IMR-90 (cell line): ENCODE measurements at regions not wholly inside any gene's neighbourhood (a gene's known extent, or its start where the extent isn't known, plus 50 kb on each side); places are given as distances from the start of the nearest gene placed in this dataset.

ENCODE experiments used
- ATAC-seq: fragments of 200-7000 bp; cut with Tn5 transposase; 2 replicates; pipeline ENCODE4 v1.9.1; 2020; ENCODE audit warnings: low read depth, mild to moderate bottlenecking, moderate library complexity
- BruUV-seq: library from RNA; stranded (reverse); fragments of 400-500 nt; replicated peaks from 2 replicates; lab custom pipeline; 2021; lab: Mats Ljungman, UMichigan
- CTCF ChIA-PET: fragments of 300-600 bp; formaldehyde crosslinking; extraction: SDS; loops from one replicate; lab custom pipeline; 2021; ENCODE audit warnings: antibody characterized with exemption; lab: Yijun Ruan, JAX
- POLR2A ChIA-PET: fragments of 300-600 bp; sonication (Branson Sonifier 250); formaldehyde crosslinking; loops from one replicate; lab custom pipeline; 2022; ENCODE audit warnings: antibody characterized with exemption; ENCODE audit not compliant: unreplicated experiment; lab: Charles Lee
- DNase-seq: peaks from one replicate; pipeline ENCODE4 v3.0.0; 2013
- H2AFZ ChIP-seq: replicated peaks from 2 replicates; pipeline ENCODE3; 2013; ENCODE audit warnings: low read length, mild to moderate bottlenecking; ENCODE audit not compliant: poor library complexity
- H2AK5ac ChIP-seq: 2 replicates; pipeline ENCODE4 v1.6.1; 2013; ENCODE audit warnings: low read depth, low read length, inconsistent platforms
- H2AK9ac ChIP-seq: replicated peaks from 2 replicates; pipeline ENCODE3; 2013; ENCODE audit warnings: mild to moderate bottlenecking, low read depth, low read length, moderate library complexity; ENCODE audit not compliant: poor library complexity
- H2BK120ac ChIP-seq: 2 replicates; pipeline ENCODE4 v1.6.1; 2013; ENCODE audit warnings: low read depth, low read length, inconsistent platforms
- H2BK15ac ChIP-seq: 3 replicates; pipeline ENCODE4 v1.6.1; 2013; ENCODE audit warnings: low read depth, low read length, inconsistent platforms
- H2BK20ac ChIP-seq: 2 replicates; pipeline ENCODE4 v1.6.1; 2013; ENCODE audit warnings: low read depth, mild to moderate bottlenecking, inconsistent platforms, low read length, moderate library complexity
- H2BK5ac ChIP-seq: 2 replicates; pipeline ENCODE4 v1.6.1; 2013; ENCODE audit warnings: mild to moderate bottlenecking, low read depth, low read length, inconsistent platforms; ENCODE audit not compliant: poor library complexity, severe bottlenecking
- H3K14ac ChIP-seq: replicated peaks from 2 replicates; pipeline ENCODE4 v1.6.1; 2013; ENCODE audit warnings: low read depth, low read length, inconsistent platforms
- H3K18ac ChIP-seq: 2 replicates; pipeline ENCODE4 v1.6.1; 2013; ENCODE audit warnings: low read depth, low read length, control low read depth
- H3K23ac ChIP-seq: 2 replicates; pipeline ENCODE4 v1.6.1; 2013; ENCODE audit warnings: low read depth, low read length, inconsistent platforms
- H3K27ac ChIP-seq: 2 replicates; pipeline ENCODE4 v1.5.1; 2013; ENCODE audit warnings: mild to moderate bottlenecking, control low read depth, low read length; ENCODE audit not compliant: insufficient read depth
- H3K27me3 ChIP-seq: 2 replicates; pipeline ENCODE4 v1.6.1; 2013; ENCODE audit warnings: low read length; ENCODE audit not compliant: control insufficient read depth, insufficient read depth
- H3K36me3 ChIP-seq: 2 replicates; pipeline ENCODE4 v1.6.1; 2013; ENCODE audit warnings: low read length, mixed read lengths; ENCODE audit not compliant: control insufficient read depth, insufficient read depth
- H3K4ac ChIP-seq: 2 replicates; pipeline ENCODE4 v1.6.1; 2013; ENCODE audit warnings: low read depth, low read length, inconsistent platforms
- H3K4me1 ChIP-seq: 2 replicates; pipeline ENCODE4 v1.6.1; 2013; ENCODE audit warnings: low read length, mixed read lengths; ENCODE audit not compliant: control insufficient read depth, insufficient read depth
- H3K4me2 ChIP-seq: 2 replicates; pipeline ENCODE4 v1.6.1; 2013; ENCODE audit warnings: low read depth, mild to moderate bottlenecking, control low read depth, low read length, moderate library complexity
- H3K4me3 ChIP-seq: 2 replicates; pipeline ENCODE4 v1.5.1; 2013; ENCODE audit warnings: low read depth, mild to moderate bottlenecking, control low read depth, low read length, moderate library complexity; ENCODE audit not compliant: insufficient read depth
- H3K56ac ChIP-seq: 2 replicates; pipeline ENCODE4 v1.6.1; 2013; ENCODE audit warnings: low read length, inconsistent platforms; ENCODE audit not compliant: insufficient read depth; ENCODE audit errors: extremely low read depth
- H3K79me1 ChIP-seq, 2 experiments: 2 replicates each; pipeline ENCODE4 v1.6.1; 2013; ENCODE audit warnings: low read length in 2 of 2, inconsistent platforms in 1 of 2, low read depth in 1 of 2
- H3K9ac ChIP-seq: 2 replicates; pipeline ENCODE4 v1.6.1; 2013; ENCODE audit warnings: low read depth, low read length, control low read depth
- H3K9me1 ChIP-seq: 2 replicates; pipeline ENCODE4 v1.6.1; 2013; ENCODE audit warnings: low read length, inconsistent platforms; ENCODE audit not compliant: insufficient read depth
- H3K9me3 ChIP-seq: 2 replicates; pipeline ENCODE4 v1.6.1; 2013; ENCODE audit warnings: low read length; ENCODE audit not compliant: control insufficient read depth, insufficient read depth
- H4K20me1 ChIP-seq: 2 replicates; pipeline ENCODE4 v1.6.1; 2013; ENCODE audit warnings: low read length, inconsistent platforms; ENCODE audit not compliant: insufficient read depth
- H4K5ac ChIP-seq: 2 replicates; pipeline ENCODE4 v1.6.1; 2013; ENCODE audit warnings: mild to moderate bottlenecking, low read depth, low read length, control low read depth
- H4K8ac ChIP-seq, 2 experiments: 2 replicates each; pipeline ENCODE4 v1.6.1; 2013; ENCODE audit warnings: low read depth in 2 of 2, low read length in 2 of 2, control low read depth in 1 of 2, inconsistent platforms in 1 of 2
- H4K91ac ChIP-seq: 2 replicates; pipeline ENCODE4 v1.6.1; 2013; ENCODE audit warnings: low read depth, low read length, inconsistent platforms; ENCODE audit not compliant: insufficient read depth
- BHLHE40 ChIP-seq: fragments of 150-350 bp; IDR thresholded peaks from 2 replicates; pipeline ENCODE4 v1.6.1; 2016; ENCODE audit warnings: mild to moderate bottlenecking, low read depth, low read length
- CEBPB ChIP-seq: IDR thresholded peaks from 2 replicates; pipeline ENCODE4 v1.6.1; 2012; ENCODE audit warnings: low read depth, low read length, improper control_type of control experiment
- CHD1 ChIP-seq: IDR thresholded peaks from 2 replicates; pipeline ENCODE4 v1.6.1; 2012; ENCODE audit warnings: low read depth, low read length, improper control_type of control experiment
- FOS ChIP-seq: fragments of 150-350 bp; IDR thresholded peaks from 2 replicates; pipeline ENCODE4 v1.6.1; 2016; ENCODE audit warnings: low read depth, low read length
- MAFK ChIP-seq: IDR thresholded peaks from 2 replicates; pipeline ENCODE4 v1.6.1; 2012; ENCODE audit warnings: low read depth, low read length, improper control_type of control experiment
- MAZ ChIP-seq: IDR thresholded peaks from 2 replicates; pipeline ENCODE4 v1.6.1; 2012; ENCODE audit warnings: low read depth, mild to moderate bottlenecking, low read length, improper control_type of control experiment, moderate library complexity, borderline replicate concordance
- MXI1 ChIP-seq: IDR thresholded peaks from 2 replicates; pipeline ENCODE4 v1.6.1; 2012; ENCODE audit warnings: low read depth, mild to moderate bottlenecking, low read length, moderate library complexity, borderline replicate concordance
- NFE2L2 ChIP-seq: fragments of 150-350 bp; IDR thresholded peaks from 2 replicates; pipeline ENCODE4 v1.6.1; 2016; ENCODE audit warnings: low read depth, mild to moderate bottlenecking, low read length
- POLR2A ChIP-seq: IDR thresholded peaks from 2 replicates; pipeline ENCODE4 v1.6.1; 2012; ENCODE audit warnings: mild to moderate bottlenecking, low read depth, low read length
- RAD21 ChIP-seq: IDR thresholded peaks from 2 replicates; pipeline ENCODE4 v1.6.1; 2012; ENCODE audit warnings: low read length, improper control_type of control experiment
- RCOR1 ChIP-seq: IDR thresholded peaks from 2 replicates; pipeline ENCODE4 v1.6.1; 2012; ENCODE audit warnings: mild to moderate bottlenecking, low read length, improper control_type of control experiment; ENCODE audit not compliant: insufficient replicate concordance
- RFX5 ChIP-seq: IDR thresholded peaks from 2 replicates; pipeline ENCODE4 v1.8.0; 2012; ENCODE audit warnings: low read depth, mild to moderate bottlenecking, low read length, moderate library complexity
- SMC3 ChIP-seq: fragments of 150-350 bp; IDR thresholded peaks from 2 replicates; pipeline ENCODE4 v1.6.1; 2016; ENCODE audit warnings: low read depth, mild to moderate bottlenecking, antibody characterized with exemption, low read length, moderate library complexity
- WGBS, 2 experiments: methylation state at CpG; one replicate each; pipeline versions ENCODE4 v1.1.5 to v1.1.7; 2013; ENCODE audit warnings: missing lambda C conversion rate in 2 of 2; ENCODE audit not compliant: insufficient read length in 1 of 2; ENCODE audit errors: extremely low coverage in 2 of 2; 5-methylcytosine and 5-hydroxymethylcytosine counted together
- dilution Hi-C: fragments of 300-500 bp; cut with HindIII; formaldehyde crosslinking; loops from one replicate; pipeline ENCODE4 v1.14.3; 2018; ENCODE audit warnings: low sequenced_read_pairs; ENCODE audit not compliant: unreplicated experiment
- in situ Hi-C: fragments of 300-500 bp; cut with MboI; formaldehyde crosslinking; loops from 3 replicates; pipeline ENCODE4 v1.14.3; 2019; ENCODE audit warnings: low sequenced_read_pairs, inconsistent platforms, mixed read lengths
- intact Hi-C: fragments of 100-400 bp; cut with micrococcal nuclease; formaldehyde crosslinking; loops from 2 replicates; pipeline ENCODE4 v1.10.0; 2022
- TF ChIP-seq, protein P1 (sequence below): conservative IDR thresholded peaks from 2 replicates; pipeline ENCODE4 v1.5.1; 2012; ENCODE audit warnings: mild to moderate bottlenecking, low read depth, low read length, improper control_type of control experiment
- TF ChIP-seq, protein P2 (sequence below): fragments of 150-350 bp; IDR thresholded peaks from 2 replicates; pipeline ENCODE4 v1.6.1; 2016; ENCODE audit warnings: low read depth, mild to moderate bottlenecking, low read length, moderate library complexity, borderline replicate concordance

DNA sequence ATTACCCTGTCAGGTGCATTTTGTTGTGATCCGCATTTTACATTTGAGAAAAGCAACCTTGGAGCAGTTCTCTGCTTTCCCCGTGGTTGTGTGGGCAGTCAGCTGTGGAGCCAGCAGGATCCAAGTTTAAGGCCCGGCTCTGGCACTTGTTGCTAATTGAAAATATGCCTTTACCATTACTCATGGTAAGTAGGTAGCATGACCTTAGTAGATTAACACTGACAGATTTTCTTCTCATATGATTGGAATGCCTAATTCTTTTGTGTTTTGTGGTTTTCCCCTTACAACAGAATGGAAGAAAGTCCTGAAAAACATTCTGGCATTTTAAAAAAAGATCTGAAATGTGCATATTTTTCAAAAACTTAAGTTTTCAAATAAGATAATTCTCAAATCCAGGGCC, 246.5 kb upstream of the LRRN1 start:
- no peak overlapping the region for H2BK20ac ChIP-seq
- WGBS, 2 experiments: no CpG with 5 or more reads among the region's 3 CpGs
- no peak overlapping the region for H2AK9ac ChIP-seq
- no peak overlapping the region for H3K18ac ChIP-seq
- in situ Hi-C loops: no loop called here
- TF ChIP-seq NFE2L2: no peak
- no peak for TF ChIP-seq BHLHE40
- TF ChIP-seq RAD21: no peak
- TF ChIP-seq MAZ: no peak
- no peak for TF ChIP-seq RFX5
- no peak for TF ChIP-seq CHD1
- no peak for TF ChIP-seq MXI1
- TF ChIP-seq, protein P1, sequence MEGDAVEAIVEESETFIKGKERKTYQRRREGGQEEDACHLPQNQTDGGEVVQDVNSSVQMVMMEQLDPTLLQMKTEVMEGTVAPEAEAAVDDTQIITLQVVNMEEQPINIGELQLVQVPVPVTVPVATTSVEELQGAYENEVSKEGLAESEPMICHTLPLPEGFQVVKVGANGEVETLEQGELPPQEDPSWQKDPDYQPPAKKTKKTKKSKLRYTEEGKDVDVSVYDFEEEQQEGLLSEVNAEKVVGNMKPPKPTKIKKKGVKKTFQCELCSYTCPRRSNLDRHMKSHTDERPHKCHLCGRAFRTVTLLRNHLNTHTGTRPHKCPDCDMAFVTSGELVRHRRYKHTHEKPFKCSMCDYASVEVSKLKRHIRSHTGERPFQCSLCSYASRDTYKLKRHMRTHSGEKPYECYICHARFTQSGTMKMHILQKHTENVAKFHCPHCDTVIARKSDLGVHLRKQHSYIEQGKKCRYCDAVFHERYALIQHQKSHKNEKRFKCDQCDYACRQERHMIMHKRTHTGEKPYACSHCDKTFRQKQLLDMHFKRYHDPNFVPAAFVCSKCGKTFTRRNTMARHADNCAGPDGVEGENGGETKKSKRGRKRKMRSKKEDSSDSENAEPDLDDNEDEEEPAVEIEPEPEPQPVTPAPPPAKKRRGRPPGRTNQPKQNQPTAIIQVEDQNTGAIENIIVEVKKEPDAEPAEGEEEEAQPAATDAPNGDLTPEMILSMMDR: no peak
- TF ChIP-seq RCOR1: no peak
- TF ChIP-seq, protein P2, sequence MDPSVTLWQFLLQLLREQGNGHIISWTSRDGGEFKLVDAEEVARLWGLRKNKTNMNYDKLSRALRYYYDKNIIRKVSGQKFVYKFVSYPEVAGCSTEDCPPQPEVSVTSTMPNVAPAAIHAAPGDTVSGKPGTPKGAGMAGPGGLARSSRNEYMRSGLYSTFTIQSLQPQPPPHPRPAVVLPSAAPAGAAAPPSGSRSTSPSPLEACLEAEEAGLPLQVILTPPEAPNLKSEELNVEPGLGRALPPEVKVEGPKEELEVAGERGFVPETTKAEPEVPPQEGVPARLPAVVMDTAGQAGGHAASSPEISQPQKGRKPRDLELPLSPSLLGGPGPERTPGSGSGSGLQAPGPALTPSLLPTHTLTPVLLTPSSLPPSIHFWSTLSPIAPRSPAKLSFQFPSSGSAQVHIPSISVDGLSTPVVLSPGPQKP: no peak
- no peak for TF ChIP-seq SMC3
- TF ChIP-seq MAFK: no peak
- no peak for TF ChIP-seq POLR2A
- TF ChIP-seq FOS: no peak
- TF ChIP-seq CEBPB: no peak
- H3K9me1 ChIP-seq: no peaks in the 10 kb centered on the region
- no peak overlapping the region for H3K14ac ChIP-seq
- dilution Hi-C loops: no loop called here
- intact Hi-C loops: no loop called here
- H4K20me1 ChIP-seq: no peaks in the 10 kb centered on the region
- CTCF ChIA-PET: no interaction called here
- ATAC-seq (no peak), DNase-seq (no peak)
- no peak overlapping the region for H2BK120ac ChIP-seq
- H2AFZ ChIP-seq: no peak overlapping the region
- H4K5ac ChIP-seq: no peak overlapping the region
- H3K79me1 ChIP-seq: no peaks in the 10 kb centered on the region
- no peak overlapping the region for H4K91ac ChIP-seq
- no peak overlapping the region; the same call in 1 of the 2 replicates for H3K56ac ChIP-seq
- no peak overlapping the region for H3K4me3 ChIP-seq
- BruUV-seq: no TSS peak
- H3K27ac ChIP-seq: no peak overlapping the region
- no peak overlapping the region for H4K8ac ChIP-seq
- H3K4me1 ChIP-seq: no peaks in the 10 kb centered on the region
- no peaks in the 10 kb centered on the region for H3K27me3 ChIP-seq
- no peaks in the 10 kb centered on the region for H3K36me3 ChIP-seq
- H2BK15ac ChIP-seq: no peak overlapping the region
- H3K9me3 ChIP-seq: peaks cover 7% of the 10 kb centered on the region; the same call in 1 of the 2 replicates
- no peak overlapping the region for H2BK5ac ChIP-seq
- POLR2A ChIA-PET: no interaction called here
- H3K9ac ChIP-seq: no peak overlapping the region
- H3K4me2 ChIP-seq: no peak overlapping the region
- no peak overlapping the region for H3K4ac ChIP-seq
- H3K23ac ChIP-seq: no peak overlapping the region
- H2AK5ac ChIP-seq: no peak overlapping the region
